AG10803 (cell line): ENCODE measurements at regions not wholly inside any gene's neighbourhood (a gene's known extent, or its start where the extent isn't known, plus 50 kb on each side); places are given as distances from the start of the nearest gene placed in this dataset.
A peak's percentile ranks its signal among the peaks of the same experiment; 100 is the strongest.

Experiments used
- DNase-seq: peaks from one replicate; pipeline ENCODE4 v3.0.0; 2010; ENCODE audit warnings: low read depth
- H3K4me3 ChIP-seq: 2 replicates; pipeline ENCODE4 v1.5.1; 2011; ENCODE audit warnings: mild to moderate bottlenecking, low read length, control low read depth
- CTCF ChIP-seq: conservative IDR thresholded peaks from 2 replicates; pipeline ENCODE4 v1.5.1; 2011; ENCODE audit warnings: mild to moderate bottlenecking, low read length, control low read depth, inconsistent platforms

- TF ChIP-seq CTCF = peak; percentile 45
- peak; percentile 33 for DNase-seq
- no peak overlapping the region for H3K4me3 ChIP-seq
Measured at GRCh38 chr16:87056083-87056482, 261.1 kb downstream of the C16orf95 start.

GRCh38 chr16:87056551-87056950 lies 260.6 kb downstream of the C16orf95 start:
- H3K4me3 ChIP-seq = no peak overlapping the region
- no peak for TF ChIP-seq CTCF
- no peak for DNase-seq

GRCh38 chr16:87057211-87057881 lies 259.8 kb downstream of the C16orf95 start:
- peak; percentile 9 for DNase-seq
- no peak overlapping the region for H3K4me3 ChIP-seq
- TF ChIP-seq CTCF = no peak

GRCh38 chr16:87057951-87058560 lies 259.1 kb downstream of the C16orf95 start:
- no peak for TF ChIP-seq CTCF
- no peak overlapping the region for H3K4me3 ChIP-seq
- no peak for DNase-seq

GRCh38 chr16:87058728-87059250 lies 258.4 kb downstream of the C16orf95 start:
- H3K4me3 ChIP-seq = no peak overlapping the region
- no peak for DNase-seq
- TF ChIP-seq CTCF = no peak

GRCh38 chr16:87060034-87060986 lies 256.9 kb downstream of the C16orf95 start:
- H3K4me3 ChIP-seq = peak overlapping the region; percentile 29; the same call in 1 of the 2 replicates
- peak; percentile 34 for TF ChIP-seq CTCF
- DNase-seq = peak; percentile 50
